GM12878 (cell line): ENCODE measurements at regions not wholly inside any gene's neighbourhood (a gene's known extent, or its start where the extent isn't known, plus 50 kb on each side); places are given as distances from the start of the nearest gene placed in this dataset.

Source experiments
- ATAC-seq: fragments of 200-7000 bp; cut with Tn5 transposase; 3 replicates; pipeline ENCODE4 v1.9.1; 2020; ENCODE audit warnings: mild to moderate bottlenecking, moderate library complexity
- BruUV-seq: library from RNA; stranded (reverse); fragments of 400-500 nt; replicated peaks from 2 replicates; lab custom pipeline; 2021; lab: Mats Ljungman, UMichigan
- CTCF ChIA-PET: fragments of 300-600 bp; sonication (Branson Sonifier 250); formaldehyde crosslinking; extraction: SDS; loops from one replicate; lab custom pipeline; 2021; ENCODE audit warnings: inconsistent platforms; lab: Yijun Ruan, JAX
- POLR2A ChIA-PET: fragments of 350-600 bp; formaldehyde crosslinking; extraction: SDS; loops from one replicate; lab custom pipeline; 2021; ENCODE audit warnings: inconsistent platforms; lab: Charles Lee
- RAD21 ChIA-PET: fragments of 300-600 bp; sonication (Branson Sonifier 250); formaldehyde crosslinking; loops from one replicate; lab custom pipeline; 2023; ENCODE audit warnings: antibody characterized with exemption; ENCODE audit not compliant: unreplicated experiment; lab: Charles Lee
- SMC1A ChIA-PET: fragments of 300-600 bp; sonication (Branson Sonifier 250); formaldehyde crosslinking; loops from one replicate; lab custom pipeline; 2023; ENCODE audit not compliant: unreplicated experiment, uncharacterized antibody; lab: Charles Lee
- DNase-seq: peaks from one replicate; pipeline ENCODE4 v3.0.0-alpha.2; 2011; ENCODE audit warnings: low read depth, low spot score
- FAIRE-seq: peaks from 3 replicates; lab custom pipeline; 2011; peaks lifted over from hg19 to GRCh38; lab: Jason Lieb, UNC
- H2AFZ ChIP-seq: 2 replicates; pipeline ENCODE4 v1.6.0; 2011; ENCODE audit warnings: low read depth, low read length, control low read depth; ENCODE audit not compliant: control insufficient read depth
- H3K27ac ChIP-seq: 2 replicates; pipeline ENCODE4 v1.5.1; 2011; ENCODE audit warnings: control low read depth; ENCODE audit not compliant: control insufficient read depth, insufficient read depth
- H3K27me3 ChIP-seq, 2 experiments: replicated peaks in 1 of 2; 2 replicates each; pipeline versions ENCODE4 v1.6.0 to v1.6.1; 2011; ENCODE audit warnings: low read length in 1 of 2; ENCODE audit not compliant: control insufficient read depth in 2 of 2, insufficient read depth in 2 of 2
- H3K36me3 ChIP-seq, 2 experiments: 2 replicates each; pipeline ENCODE4 v1.5.1; 2011; ENCODE audit warnings: low read length in 1 of 2; ENCODE audit not compliant: control insufficient read depth in 2 of 2, insufficient read depth in 2 of 2
- H3K4me1 ChIP-seq: 2 replicates; pipeline ENCODE4 v1.6.1; 2011; ENCODE audit warnings: mild to moderate bottlenecking, low read length, moderate library complexity, mixed read lengths; ENCODE audit not compliant: control insufficient read depth, insufficient read depth
- H3K4me2 ChIP-seq: 2 replicates; pipeline ENCODE4 v1.6.0; 2011; ENCODE audit warnings: control low read depth; ENCODE audit not compliant: control insufficient read depth, insufficient read depth
- H3K4me3 ChIP-seq: fragments of 200-600 bp; sonication (generic); 2 replicates; pipeline ENCODE4 v1.5.1; 2016
- H3K79me2 ChIP-seq: 2 replicates; pipeline ENCODE4 v1.6.0; 2011; ENCODE audit warnings: low read length; ENCODE audit not compliant: control insufficient read depth, insufficient read depth
- H3K9ac ChIP-seq: 2 replicates; pipeline ENCODE4 v1.8.0; 2011; ENCODE audit warnings: low read length, control low read depth, mixed read lengths; ENCODE audit not compliant: control insufficient read depth, insufficient read depth
- H3K9me3 ChIP-seq: replicated peaks from 3 replicates; pipeline ENCODE4 v1.5.1; 2011; ENCODE audit warnings: mild to moderate bottlenecking, low read length; ENCODE audit not compliant: control insufficient read depth, insufficient read depth
- H4K20me1 ChIP-seq: 2 replicates; pipeline ENCODE4 v1.6.0; 2011; ENCODE audit not compliant: control insufficient read depth, insufficient read depth
- CBX5 ChIP-seq: sonication (generic); IDR thresholded peaks from 2 replicates; pipeline ENCODE4 v1.6.1; 2016; ENCODE audit warnings: low read depth, moderate library complexity, mild to moderate bottlenecking, inconsistent platforms
- CHD2 ChIP-seq: IDR thresholded peaks from 2 replicates; pipeline ENCODE4 v1.6.1; 2011; ENCODE audit warnings: low read depth, low read length, improper control_type of control experiment, borderline replicate concordance
- CREM ChIP-seq: IDR thresholded peaks from 2 replicates; pipeline ENCODE4 v1.6.1; 2014; ENCODE audit warnings: antibody characterized with exemption, low read depth
- GATAD2B ChIP-seq: fragments of 450-650 bp; conservative IDR thresholded peaks from 2 replicates; pipeline ENCODE4 v1.6.1; 2017; ENCODE audit warnings: low read depth, mild to moderate bottlenecking, moderate library complexity
- PAX8 ChIP-seq: fragments of 450-650 bp; IDR thresholded peaks from 2 replicates; pipeline ENCODE4 v1.6.1; 2017; ENCODE audit warnings: mild to moderate bottlenecking, moderate library complexity
- RBBP5 ChIP-seq: fragments of 200-600 bp; sonication (generic); conservative IDR thresholded peaks from 2 replicates; pipeline ENCODE4 v1.6.1; 2016
- SMAD1 ChIP-seq: fragments of 450-650 bp; IDR thresholded peaks from 2 replicates; pipeline ENCODE4 v1.6.1; 2018; ENCODE audit warnings: mild to moderate bottlenecking, low read depth; ENCODE audit not compliant: partially characterized antibody
- SMARCA5 ChIP-seq: fragments of 450-650 bp; IDR thresholded peaks from 2 replicates; pipeline ENCODE4 v1.6.1; 2017; ENCODE audit warnings: mild to moderate bottlenecking
- ZNF207 ChIP-seq: fragments of 450-650 bp; IDR thresholded peaks from 2 replicates; pipeline ENCODE4 v1.6.1; 2014; ENCODE audit warnings: antibody characterized with exemption, mild to moderate bottlenecking, borderline replicate concordance
- ZSCAN29 ChIP-seq: fragments of 450-650 bp; IDR thresholded peaks from 2 replicates; pipeline ENCODE4 v1.6.1; 2017; ENCODE audit warnings: mild to moderate bottlenecking, moderate library complexity
- WGBS: methylation state at CpG from one replicate; pipeline ENCODE4 v1.1.6; 2016; ENCODE audit warnings: low lambda C conversion rate; ENCODE audit not compliant: insufficient replicate concordance, insufficient coverage; ENCODE audit errors: missing lambda C conversion rate; 5-methylcytosine and 5-hydroxymethylcytosine counted together
- in situ Hi-C: fragments of 300-500 bp; cut with MboI; formaldehyde crosslinking; loops from 9 replicates; pipeline ENCODE4 v1.14.3; 2018; ENCODE audit warnings: mixed read lengths
- intact Hi-C: fragments of 100-400 bp; cut with micrococcal nuclease; formaldehyde crosslinking; loops from one replicate; pipeline ENCODE4 v1.14.2; 2022; ENCODE audit not compliant: unreplicated experiment

GRCh38 chr1:222229672-222230312 lies 318.1 kb downstream of the HHIPL2 start:
- Histone ChIP-seq H2AFZ (no peak overlapping the region), H3K27me3 (no peaks in the 10 kb centered on the region), H3K79me2 (no peaks in the 10 kb centered on the region), H3K27ac (no peak overlapping the region), H3K9me3 (no peaks in the 10 kb centered on the region), H3K4me2 (no peak overlapping the region), H4K20me1 (no peaks in the 10 kb centered on the region), H3K4me1 (no peaks in the 10 kb centered on the region), H3K4me3 (no peak overlapping the region), H3K9ac (no peak overlapping the region), H3K36me3 (no peaks in the 10 kb centered on the region)
- in situ Hi-C loops (no loop called here), intact Hi-C loops (no loop called here)
- FAIRE-seq (no peak), ATAC-seq (no peak), DNase-seq (no peak)
- POLR2A ChIA-PET: no interaction called here
- TF ChIP-seq ZNF207: no peak
- TF ChIP-seq PAX8: no peak
- no peak for TF ChIP-seq CHD2
- no peak for TF ChIP-seq RBBP5
- no peak for TF ChIP-seq CREM
- CTCF ChIA-PET: no interaction called here
- RAD21 ChIA-PET: no interaction called here
- 15% methylated on average over 4 of the region's 4 CpGs for WGBS
- no TSS peak for BruUV-seq
- SMC1A ChIA-PET: interaction anchor here (1.3 kb wide), 1 partner anchor 19 kb away, joined by 3 read pairs; no protein-coding TSS in a partner anchor

- no peak overlapping the region for H3K4me3 ChIP-seq
- ChIA-PET POLR2A (no interaction called here), SMC1A (interaction anchor here (1.4 kb wide), 1 partner anchor 682 kb away, joined by 4 read pairs; no protein-coding TSS in a partner anchor)
- TF ChIP-seq SMARCA5 (no peak), GATAD2B (no peak), CBX5 (no peak), ZSCAN29 (no peak), SMAD1 (no peak)
- TF ChIP-seq, all 136 proteins: peak for 0
- WGBS: 47% methylated on average over 4 of the region's 4 CpGs
- Histone ChIP-seq H3K4me1 (no peaks in the 10 kb centered on the region), H3K4me2 (no peak overlapping the region), H3K27ac (no peak overlapping the region), H3K9ac (no peak overlapping the region), H3K36me3 (no peaks in the 10 kb centered on the region), H3K9me3 (no peaks in the 10 kb centered on the region), H3K79me2 (no peaks in the 10 kb centered on the region), H4K20me1 (no peaks in the 10 kb centered on the region), H3K27me3 (no peaks in the 10 kb centered on the region), H2AFZ (no peak overlapping the region)
- ATAC-seq: no peak
- no peak for DNase-seq
- intact Hi-C loops (no loop called here), in situ Hi-C loops (no loop called here)
- RAD21 ChIA-PET: no interaction called here
- CTCF ChIA-PET: no interaction called here
- FAIRE-seq: no peak
- BruUV-seq: no TSS peak
Observed at GRCh38 chr1:222225316-222225691, 322.6 kb downstream of the HHIPL2 start.
